ENCODE measurements at regions not wholly inside any gene's neighbourhood (a gene's known extent, or its start where the extent isn't known, plus 50 kb on each side); places are given as distances from the start of the nearest gene placed in this dataset.

DNA sequence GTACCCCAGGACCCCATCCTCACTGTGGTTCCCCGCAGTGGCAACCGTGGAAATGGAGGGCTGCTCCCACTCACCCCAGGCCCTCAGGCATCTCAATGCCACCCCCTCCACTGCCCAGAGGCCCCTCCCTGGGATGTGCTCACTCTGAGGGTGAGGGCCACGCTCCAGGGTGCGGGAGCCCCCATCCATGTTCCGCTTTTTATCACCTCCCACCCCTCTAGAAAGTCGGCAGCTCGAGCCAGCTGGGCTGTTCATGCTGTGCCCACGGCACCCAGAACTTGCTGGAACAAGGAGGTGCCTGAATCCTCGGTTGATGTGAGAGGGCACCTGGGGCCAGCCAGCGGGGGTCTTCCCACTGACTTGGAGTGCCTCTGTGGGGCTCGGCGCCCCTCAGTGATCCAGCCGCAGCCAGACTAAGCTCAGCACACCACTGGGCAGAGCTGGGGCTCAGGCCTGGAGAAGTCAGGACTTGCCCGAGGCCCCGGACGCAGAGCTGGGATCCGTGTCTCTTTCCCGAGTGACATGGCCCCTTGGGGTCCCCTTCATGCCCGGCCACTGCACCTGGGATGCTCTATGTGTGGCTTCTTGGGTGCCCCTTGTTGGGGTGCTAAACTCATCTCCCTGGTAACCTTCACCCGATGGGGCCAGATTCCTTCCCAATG is 143.1 kb upstream of the GSE1 start:
- Mint-ChIP-seq H3K4me1 (no peaks in the 10 kb centered on the region), H3K27me3 (peaks cover 49% of the 10 kb centered on the region), H3K9me3 (no peaks in the 10 kb centered on the region), H3K4me3 (no peak overlapping the region), H3K36me3 (ENCODE audit: insufficient read depth) (no peaks in the 10 kb centered on the region), H3K27ac (ENCODE audit: low read depth) (no peak overlapping the region)
- DNase-seq (ENCODE audit: low spot score in 2 of 2): no peak
- ATAC-seq (replicated peaks; ENCODE audit: extremely low read depth, poor library complexity, severe bottlenecking): no peak

DNA sequence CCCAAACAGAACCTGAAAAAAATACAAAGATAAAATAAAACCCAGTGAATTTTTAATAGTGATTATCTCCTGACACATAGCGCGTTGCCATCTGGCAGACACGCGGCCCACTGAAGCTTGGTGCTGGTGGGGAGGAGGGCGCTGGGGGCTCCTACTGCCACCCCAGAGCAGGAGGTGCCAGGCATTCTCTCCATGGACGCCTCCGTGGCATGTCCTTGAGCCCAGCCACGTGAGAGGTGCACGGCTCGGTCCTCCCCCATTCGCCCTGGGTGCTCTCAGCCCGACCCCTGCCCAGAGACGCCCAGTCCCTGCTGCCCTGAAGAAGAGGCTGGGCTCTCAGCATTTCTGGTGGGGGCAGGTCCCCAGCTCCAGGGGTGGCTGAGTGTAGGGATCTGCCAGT is 142.2 kb upstream of the GSE1 start:
- Mint-ChIP-seq H3K27me3 (peaks cover 45% of the 10 kb centered on the region), H3K27ac (ENCODE audit: low read depth) (no peak overlapping the region), H3K9me3 (no peaks in the 10 kb centered on the region), H3K4me1 (no peaks in the 10 kb centered on the region), H3K36me3 (ENCODE audit: insufficient read depth) (no peaks in the 10 kb centered on the region), H3K4me3 (no peak overlapping the region)
- ATAC-seq (replicated peaks; ENCODE audit: extremely low read depth, poor library complexity, severe bottlenecking) (no peak), DNase-seq (ENCODE audit: low spot score in 2 of 2) (no peak)

DNA sequence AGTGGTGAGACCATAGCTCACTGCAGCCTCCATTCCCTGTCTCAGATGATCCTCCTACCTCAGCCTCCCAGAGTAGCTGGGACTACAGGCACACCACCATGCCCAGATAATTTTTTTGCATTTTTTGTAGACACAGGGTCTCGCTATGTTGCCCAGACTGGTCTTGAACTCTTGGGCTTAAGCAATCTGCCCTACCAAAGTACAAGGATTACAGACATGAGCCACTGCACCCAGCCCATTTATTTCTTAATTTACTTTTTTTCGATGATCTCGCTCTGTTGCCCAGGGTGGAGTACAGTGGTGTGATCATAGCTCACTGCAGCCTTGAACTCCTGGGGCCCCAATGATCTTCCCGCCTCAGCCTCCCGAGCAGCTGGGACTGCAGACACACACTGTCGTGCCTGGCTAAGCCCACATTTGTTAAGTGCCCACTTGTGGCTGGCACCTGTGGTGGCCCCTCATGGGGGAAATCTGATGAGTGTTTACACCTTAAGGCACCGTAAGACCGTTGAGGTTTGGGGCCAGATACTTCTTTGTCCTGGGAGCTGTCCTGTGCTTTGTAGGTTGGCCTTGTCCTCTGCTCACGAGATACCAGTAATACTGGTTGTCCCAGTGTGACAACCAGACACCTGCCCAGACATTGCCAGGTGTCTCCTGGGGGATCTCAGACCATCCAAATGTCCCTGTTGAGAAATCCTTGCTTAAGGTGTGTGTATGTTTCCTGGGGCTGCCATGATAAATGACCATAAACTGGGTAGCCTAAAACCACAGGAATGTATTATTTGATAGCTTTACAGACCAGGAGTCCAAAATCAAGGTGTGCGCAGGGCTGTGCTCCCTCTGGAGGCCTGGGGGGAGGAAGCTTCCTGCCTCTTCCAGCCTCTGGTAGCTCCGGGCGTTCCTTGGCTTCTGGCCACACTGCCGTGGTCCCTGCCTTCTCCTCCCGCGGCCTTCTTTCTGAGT is 141.4 kb upstream of the GSE1 start:
- H3K4me1 Mint-ChIP-seq: no peaks in the 10 kb centered on the region
- peaks cover 44% of the 10 kb centered on the region for H3K27me3 Mint-ChIP-seq
- no peak for ATAC-seq (replicated peaks; ENCODE audit: extremely low read depth, poor library complexity, severe bottlenecking)
- no peak overlapping the region for H3K27ac Mint-ChIP-seq (ENCODE audit: low read depth)
- no peak overlapping the region for H3K4me3 Mint-ChIP-seq
- no peak for DNase-seq (ENCODE audit: low spot score in 2 of 2)
- H3K36me3 Mint-ChIP-seq (ENCODE audit: insufficient read depth): no peaks in the 10 kb centered on the region
- no peaks in the 10 kb centered on the region for H3K9me3 Mint-ChIP-seq

DNA sequence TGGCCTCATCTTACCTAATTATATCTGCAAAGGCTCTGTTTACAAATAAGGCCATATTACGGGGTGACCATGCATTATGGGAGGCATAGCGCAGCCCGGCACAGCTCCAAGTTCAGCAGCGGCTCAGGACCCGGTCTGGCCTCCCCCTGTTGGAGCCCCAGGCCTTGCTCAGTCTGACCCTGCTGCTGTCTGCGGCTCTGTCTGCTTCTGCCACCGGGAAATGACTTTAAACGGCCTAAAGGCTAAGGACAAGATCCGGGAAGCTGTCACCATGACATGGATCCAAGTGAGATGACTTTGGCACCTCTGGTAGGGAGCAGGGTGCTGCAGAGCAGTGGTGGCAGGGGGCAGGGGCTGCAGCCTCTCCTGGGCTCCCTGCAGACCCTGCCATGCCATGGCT is 140.6 kb upstream of the GSE1 start:
- Mint-ChIP-seq H3K36me3 (ENCODE audit: insufficient read depth) (no peaks in the 10 kb centered on the region), H3K27me3 (peaks cover 44% of the 10 kb centered on the region), H3K27ac (ENCODE audit: low read depth) (no peak overlapping the region), H3K4me1 (no peaks in the 10 kb centered on the region), H3K9me3 (no peaks in the 10 kb centered on the region), H3K4me3 (no peak overlapping the region)
- ATAC-seq (replicated peaks; ENCODE audit: extremely low read depth, poor library complexity, severe bottlenecking) (no peak), DNase-seq (ENCODE audit: low spot score in 2 of 2) (no peak)

DNA sequence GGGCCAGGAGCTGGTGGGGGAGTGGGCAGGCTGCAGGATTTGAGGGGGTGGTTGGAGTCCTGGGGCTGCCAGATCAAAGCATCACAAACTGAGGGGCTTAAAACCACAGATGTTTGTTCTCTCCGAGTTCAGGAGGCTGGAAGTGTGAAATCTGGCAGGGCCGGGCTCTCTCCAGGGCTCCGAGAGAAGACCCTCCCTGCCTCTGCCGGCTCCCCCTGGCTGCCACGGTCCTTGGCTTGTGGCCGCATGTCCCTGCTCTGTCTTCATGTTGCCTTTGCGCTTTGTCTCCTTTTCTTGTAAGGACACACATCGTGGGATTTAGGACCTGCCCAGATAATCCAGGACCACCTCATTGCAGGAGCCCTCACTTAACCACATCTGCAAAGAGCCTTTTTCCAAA is 139.8 kb upstream of the GSE1 start:
- H3K27ac Mint-ChIP-seq (ENCODE audit: low read depth): no peak overlapping the region
- DNase-seq (ENCODE audit: low spot score in 2 of 2) (no peak), ATAC-seq (replicated peaks; ENCODE audit: extremely low read depth, poor library complexity, severe bottlenecking) (no peak)
- no peaks in the 10 kb centered on the region for H3K4me1 Mint-ChIP-seq
- no peaks in the 10 kb centered on the region for H3K9me3 Mint-ChIP-seq
- no peak overlapping the region for H3K4me3 Mint-ChIP-seq
- H3K36me3 Mint-ChIP-seq (ENCODE audit: insufficient read depth): no peaks in the 10 kb centered on the region
- peaks cover 44% of the 10 kb centered on the region for H3K27me3 Mint-ChIP-seq

DNA sequence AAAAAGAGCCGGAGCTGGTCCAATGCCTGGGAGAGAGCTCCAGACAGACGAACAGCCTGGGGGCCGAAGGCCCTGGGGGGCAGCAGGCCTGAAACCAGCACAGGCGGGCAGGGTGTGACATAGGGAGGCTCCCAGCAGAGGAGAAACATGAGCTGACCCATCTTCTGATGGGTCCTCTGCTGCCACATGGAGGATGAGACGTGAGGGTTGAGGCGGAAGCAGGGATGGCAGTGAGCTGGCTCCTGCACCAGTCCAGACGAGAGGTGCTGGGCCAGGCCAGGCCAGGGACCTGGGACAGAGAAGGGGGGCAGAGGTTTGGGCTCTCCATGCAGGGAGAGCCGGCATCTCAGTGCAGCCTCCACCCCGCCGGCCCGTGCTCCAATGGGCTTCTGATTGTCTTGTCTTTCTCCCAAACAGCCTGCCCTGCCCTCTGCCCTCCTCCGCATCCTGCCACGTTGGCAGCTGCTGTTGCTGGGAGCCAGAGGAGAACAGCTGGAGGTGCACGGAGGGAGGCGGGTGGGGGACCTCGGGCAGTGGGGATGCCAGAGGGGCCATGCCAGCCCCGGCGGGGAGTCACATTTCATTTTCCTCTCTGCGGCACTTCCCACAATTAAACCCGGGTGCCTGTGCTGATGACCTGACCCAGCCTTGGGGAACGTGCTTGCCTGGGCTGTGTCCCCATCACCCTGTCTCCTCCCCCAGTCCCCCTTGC is 139.1 kb upstream of the GSE1 start:
- Mint-ChIP-seq H3K4me3 (no peak overlapping the region), H3K27ac (ENCODE audit: low read depth) (no peak overlapping the region), H3K36me3 (ENCODE audit: insufficient read depth) (no peaks in the 10 kb centered on the region), H3K9me3 (no peaks in the 10 kb centered on the region), H3K27me3 (peaks cover 44% of the 10 kb centered on the region), H3K4me1 (no peaks in the 10 kb centered on the region)
- ATAC-seq (replicated peaks; ENCODE audit: extremely low read depth, poor library complexity, severe bottlenecking) (no peak), DNase-seq (ENCODE audit: low spot score in 2 of 2) (no peak)

DNA sequence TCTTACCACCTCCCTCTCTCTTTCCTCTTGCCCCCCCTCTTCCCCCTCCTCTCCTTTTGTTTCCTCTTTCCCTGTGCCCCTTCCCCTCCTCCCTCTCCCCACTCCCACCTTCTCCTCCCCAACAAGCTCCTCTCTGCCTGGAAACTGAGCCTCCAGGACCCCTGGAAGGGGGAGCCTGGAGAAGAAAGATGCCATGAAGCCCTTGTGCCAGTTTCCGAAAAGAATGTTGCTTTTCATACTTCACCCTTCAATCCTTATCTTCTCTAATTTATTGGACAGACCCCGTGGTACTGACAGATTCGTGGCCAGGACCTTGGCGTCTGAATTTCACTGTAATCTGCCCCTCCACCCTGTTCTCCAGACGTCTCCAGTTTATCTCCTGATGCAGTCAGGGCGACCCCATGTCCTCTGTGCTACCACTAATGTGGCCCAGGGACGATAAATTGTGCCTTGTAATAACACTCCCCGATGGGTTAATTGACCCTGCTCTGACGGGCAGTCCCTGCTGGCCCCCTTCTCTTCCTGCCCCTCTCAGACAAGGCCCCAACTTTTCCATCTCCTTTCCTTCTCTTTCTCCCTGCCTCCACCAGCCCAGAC is 138.4 kb upstream of the GSE1 start:
- Mint-ChIP-seq H3K4me1 (no peaks in the 10 kb centered on the region), H3K27me3 (peaks cover 44% of the 10 kb centered on the region), H3K27ac (ENCODE audit: low read depth) (no peak overlapping the region), H3K36me3 (ENCODE audit: insufficient read depth) (no peaks in the 10 kb centered on the region), H3K9me3 (no peaks in the 10 kb centered on the region), H3K4me3 (no peak overlapping the region)
- DNase-seq (ENCODE audit: low spot score in 2 of 2): no peak
- no peak for ATAC-seq (replicated peaks; ENCODE audit: extremely low read depth, poor library complexity, severe bottlenecking)

DNA sequence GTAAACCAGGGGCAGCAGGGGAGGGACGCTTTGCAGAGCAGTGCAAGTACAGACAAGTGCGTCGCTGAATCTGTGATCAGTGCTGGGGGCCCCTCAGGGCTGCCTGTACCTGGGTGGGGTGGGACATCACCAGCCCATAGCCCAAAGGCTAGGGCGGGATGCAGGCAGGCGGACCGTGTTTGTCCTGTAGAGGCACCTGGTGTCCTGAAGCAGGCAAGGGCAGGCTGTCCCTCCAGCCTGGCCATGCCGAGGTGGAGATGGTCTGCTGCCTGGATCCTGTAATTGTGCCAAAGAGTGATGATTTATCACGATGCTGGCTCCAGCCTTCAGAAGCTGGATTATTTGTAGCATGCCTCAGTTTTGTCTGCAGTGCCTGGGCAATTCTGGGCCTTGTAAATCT is 137.9 kb upstream of the GSE1 start:
- no peak for DNase-seq (ENCODE audit: low spot score in 2 of 2)
- no peaks in the 10 kb centered on the region for H3K9me3 Mint-ChIP-seq

DNA sequence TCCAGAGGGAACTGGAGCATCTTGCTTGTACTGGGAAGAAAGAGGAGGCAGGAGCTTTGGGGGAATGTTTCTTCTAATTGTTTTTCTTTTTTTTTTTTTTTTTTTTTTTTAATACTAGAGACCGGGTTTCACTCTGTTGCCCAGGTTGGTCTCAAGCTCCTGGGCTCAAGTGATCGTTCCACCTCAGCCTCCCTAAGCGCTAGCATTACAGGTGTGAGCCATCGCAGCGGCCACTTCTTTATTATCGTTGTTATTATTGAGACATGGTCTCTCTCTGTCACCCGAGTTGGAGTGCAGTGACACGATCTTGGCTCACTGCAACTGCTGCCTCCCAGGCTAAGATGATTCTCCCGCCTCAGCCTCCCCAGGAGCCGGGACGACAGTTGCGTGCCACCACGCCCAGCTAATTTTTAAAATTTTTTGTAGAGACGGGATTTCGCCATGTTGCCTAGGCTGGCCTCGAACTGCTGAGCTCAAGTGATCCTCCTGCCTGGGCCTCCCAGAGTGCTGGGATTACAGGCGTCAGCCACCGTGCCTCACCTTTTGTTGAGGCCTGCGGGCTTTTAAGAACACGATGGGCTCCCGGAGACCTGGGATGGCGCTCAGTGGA is 137.3 kb upstream of the GSE1 start:
- DNase-seq (ENCODE audit: low spot score in 2 of 2): no peak
- peaks cover 40% of the 10 kb centered on the region for H3K27me3 Mint-ChIP-seq
- no peak for ATAC-seq (replicated peaks; ENCODE audit: extremely low read depth, poor library complexity, severe bottlenecking)
- no peaks in the 10 kb centered on the region for H3K4me1 Mint-ChIP-seq
- no peak overlapping the region for H3K4me3 Mint-ChIP-seq
- H3K36me3 Mint-ChIP-seq (ENCODE audit: insufficient read depth): peaks cover 2% of the 10 kb centered on the region
- no peaks in the 10 kb centered on the region for H3K9me3 Mint-ChIP-seq
- no peak overlapping the region for H3K27ac Mint-ChIP-seq (ENCODE audit: low read depth)

More for the DNA sequence above, 137.9 kb upstream of the GSE1 start:
- Mint-ChIP-seq H3K27me3 (peaks cover 43% of the 10 kb centered on the region), H3K36me3 (ENCODE audit: insufficient read depth) (peaks cover 2% of the 10 kb centered on the region), H3K4me3 (no peak overlapping the region), H3K4me1 (no peaks in the 10 kb centered on the region), H3K27ac (ENCODE audit: low read depth) (no peak overlapping the region)
- no peak for ATAC-seq (replicated peaks; ENCODE audit: extremely low read depth, poor library complexity, severe bottlenecking)

DNA sequence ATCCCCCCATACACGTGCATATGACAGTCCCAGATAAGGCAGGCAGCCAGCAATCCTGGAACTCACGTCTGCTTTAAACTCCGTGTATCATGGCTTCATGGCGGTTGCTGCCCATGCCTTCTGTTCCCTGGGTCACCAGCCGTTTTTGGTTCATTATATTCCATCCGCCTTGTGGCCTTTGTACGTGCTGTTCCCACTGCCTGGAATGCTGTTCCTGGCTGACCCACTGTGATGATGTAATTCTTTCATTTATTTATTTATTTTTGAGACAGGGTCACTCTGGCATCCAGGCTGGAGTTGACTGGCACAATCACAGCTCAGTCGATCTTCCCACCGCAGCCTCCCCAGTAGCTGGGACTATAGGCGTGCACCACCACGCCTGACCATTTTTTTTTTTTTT is 136.7 kb upstream of the GSE1 start:
- DNase-seq (ENCODE audit: low spot score in 2 of 2) (no peak), ATAC-seq (replicated peaks; ENCODE audit: extremely low read depth, poor library complexity, severe bottlenecking) (no peak)
- Mint-ChIP-seq H3K27me3 (peaks cover 46% of the 10 kb centered on the region), H3K27ac (ENCODE audit: low read depth) (no peak overlapping the region), H3K36me3 (ENCODE audit: insufficient read depth) (peaks cover 3% of the 10 kb centered on the region), H3K4me3 (no peak overlapping the region), H3K4me1 (no peaks in the 10 kb centered on the region), H3K9me3 (no peaks in the 10 kb centered on the region)

DNA sequence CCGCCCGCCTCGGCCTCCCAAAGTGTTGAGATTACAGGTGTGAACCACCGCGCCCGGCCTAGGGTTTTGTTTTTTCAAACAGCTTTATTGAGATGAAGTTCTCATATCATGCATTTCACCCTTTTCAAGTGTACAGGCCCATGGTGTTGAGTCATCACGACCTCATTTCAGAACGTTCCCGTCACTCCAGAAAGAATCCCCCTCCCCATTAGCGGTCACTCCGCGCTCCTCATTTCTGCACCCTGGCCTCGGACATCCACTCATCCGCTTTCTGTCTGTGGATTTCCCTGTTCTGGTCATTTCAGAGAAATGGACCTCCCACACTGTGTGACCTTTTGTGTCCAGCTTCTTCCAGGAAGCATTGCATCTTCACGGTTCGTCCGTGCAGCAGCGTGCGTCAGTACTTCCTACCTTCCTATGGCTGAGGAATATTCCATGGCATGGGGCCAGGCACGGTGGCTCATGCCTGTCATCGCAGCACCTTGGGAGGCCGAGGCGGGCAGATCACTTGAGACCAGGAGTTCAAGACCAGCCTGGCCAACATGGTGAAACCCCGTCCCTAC is 135.2 kb upstream of the GSE1 start:
- ATAC-seq (replicated peaks; ENCODE audit: extremely low read depth, poor library complexity, severe bottlenecking) (no peak), DNase-seq (ENCODE audit: low spot score in 2 of 2) (no peak)
- Mint-ChIP-seq H3K4me3 (no peak overlapping the region), H3K27me3 (peaks cover 39% of the 10 kb centered on the region), H3K27ac (ENCODE audit: low read depth) (no peak overlapping the region), H3K9me3 (no peaks in the 10 kb centered on the region), H3K4me1 (no peaks in the 10 kb centered on the region), H3K36me3 (ENCODE audit: insufficient read depth) (peaks cover 5% of the 10 kb centered on the region)

All from central memory CD8-positive, alpha-beta T cell (primary cell).